GM12891 (cell line): ENCODE measurements at regions not wholly inside any gene's neighbourhood (a gene's known extent, or its start where the extent isn't known, plus 50 kb on each side); places are given as distances from the start of the nearest gene placed in this dataset.

Source experiments
- DNase-seq: peaks from one replicate; pipeline ENCODE4 v3.0.0; 2011; ENCODE audit warnings: low spot score; ENCODE audit not compliant: insufficient read length
- FAIRE-seq: peaks from 2 replicates; lab custom pipeline; 2011; peaks lifted over from hg19 to GRCh38; lab: Jason Lieb, UNC
- PAX5 ChIP-seq: IDR thresholded peaks from 2 replicates; pipeline ENCODE4 v1.6.1; 2011; ENCODE audit warnings: low read length, moderate library complexity, mild to moderate bottlenecking; ENCODE audit not compliant: insufficient read depth, severe bottlenecking
- POLR2A ChIP-seq: IDR thresholded peaks from 2 replicates; pipeline ENCODE4 v1.6.1; 2011; ENCODE audit warnings: low read depth, low read length, control low read depth
- POLR2AphosphoS5 ChIP-seq: IDR thresholded peaks from 2 replicates; pipeline ENCODE4 v1.6.1; 2011; ENCODE audit warnings: low read depth, low read length, control low read depth
- POU2F2 ChIP-seq: IDR thresholded peaks from 2 replicates; pipeline ENCODE4 v1.6.1; 2011; ENCODE audit warnings: low read depth, mild to moderate bottlenecking, control low read depth, low read length, moderate library complexity
- SPI1 ChIP-seq: IDR thresholded peaks from 2 replicates; pipeline ENCODE4 v1.6.1; 2011; ENCODE audit warnings: low read depth, low read length, control low read depth
- TAF1 ChIP-seq: IDR thresholded peaks from 2 replicates; pipeline ENCODE4 v1.6.1; 2011; ENCODE audit warnings: low read depth, low read length, control low read depth

GRCh38 chr10:9645928-9646600 lies 1371.6 kb upstream of the CELF2 start:
- DNase-seq (no peak), FAIRE-seq (no peak)
- TF ChIP-seq SPI1 (no peak), POLR2AphosphoS5 (no peak), POU2F2 (no peak), POLR2A (no peak), PAX5 (no peak), TAF1 (no peak)

GRCh38 chr10:9654261-9654660 lies 1363.4 kb upstream of the CELF2 start:
- FAIRE-seq (no peak), DNase-seq (no peak)
- TF ChIP-seq POLR2A: no peak
- no peak for TF ChIP-seq TAF1
- TF ChIP-seq PAX5: no peak
- TF ChIP-seq POLR2AphosphoS5: no peak
- TF ChIP-seq SPI1: no peak
- TF ChIP-seq POU2F2: no peak

- FAIRE-seq (no peak), DNase-seq (no peak)
- TF ChIP-seq POLR2A (no peak), PAX5 (no peak), POLR2AphosphoS5 (no peak), POU2F2 (no peak), SPI1 (no peak), TAF1 (no peak)
Observed at GRCh38 chr10:9656386-9656785, 1361.3 kb upstream of the CELF2 start.

- no peak for DNase-seq
- no peak for FAIRE-seq
- TF ChIP-seq POLR2AphosphoS5 (no peak), SPI1 (no peak), TAF1 (no peak), PAX5 (no peak), POLR2A (no peak), POU2F2 (no peak)
Observed at GRCh38 chr10:9656996-9657395, 1360.7 kb upstream of the CELF2 start.

- no peak for DNase-seq
- no peak for TF ChIP-seq POLR2A
- no peak for TF ChIP-seq TAF1
- TF ChIP-seq POU2F2: no peak
- TF ChIP-seq PAX5: no peak
- no peak for TF ChIP-seq POLR2AphosphoS5
- TF ChIP-seq SPI1: no peak
- no peak for FAIRE-seq
Observed at GRCh38 chr10:9657530-9657929, 1360.1 kb upstream of the CELF2 start.

- no peak for DNase-seq
Observed at GRCh38 chr10:9668411-9668810, 1349.3 kb upstream of the CELF2 start.

GRCh38 chr10:9670911-9671310 lies 1346.8 kb upstream of the CELF2 start:
- TF ChIP-seq POLR2AphosphoS5: no peak
- TF ChIP-seq POU2F2: no peak
- TF ChIP-seq TAF1: no peak
- TF ChIP-seq PAX5: no peak
- TF ChIP-seq SPI1: no peak
- TF ChIP-seq POLR2A: no peak
- FAIRE-seq: no peak
- DNase-seq: no peak

More at GRCh38 chr10:9668411-9668810, 1349.3 kb upstream of the CELF2 start:
- FAIRE-seq: no peak
- no peak for TF ChIP-seq POU2F2
- TF ChIP-seq POLR2A: no peak
- TF ChIP-seq POLR2AphosphoS5: no peak
- no peak for TF ChIP-seq SPI1
- no peak for TF ChIP-seq PAX5
- no peak for TF ChIP-seq TAF1

- TF ChIP-seq POLR2A (no peak), TAF1 (no peak), PAX5 (no peak), SPI1 (no peak), POLR2AphosphoS5 (no peak)
- no peak for DNase-seq
Observed at GRCh38 chr10:9681655-9682054, 1336.0 kb upstream of the CELF2 start.

GRCh38 chr10:9682802-9683201 lies 1334.9 kb upstream of the CELF2 start:
- no peak for TF ChIP-seq POLR2A
- TF ChIP-seq SPI1: no peak
- TF ChIP-seq TAF1: no peak
- no peak for TF ChIP-seq POLR2AphosphoS5
- TF ChIP-seq POU2F2: no peak
- no peak for TF ChIP-seq PAX5
- no peak for FAIRE-seq
- DNase-seq: no peak

More at GRCh38 chr10:9681655-9682054, 1336.0 kb upstream of the CELF2 start:
- FAIRE-seq: no peak

GRCh38 chr10:9684186-9684585 lies 1333.5 kb upstream of the CELF2 start:
- FAIRE-seq (no peak), DNase-seq (no peak)
- no peak for TF ChIP-seq SPI1

- DNase-seq: no peak
- FAIRE-seq: no peak
- no peak for TF ChIP-seq POU2F2
- TF ChIP-seq POLR2AphosphoS5: no peak
- no peak for TF ChIP-seq PAX5
- no peak for TF ChIP-seq TAF1
- no peak for TF ChIP-seq POLR2A
- no peak for TF ChIP-seq SPI1
Observed at GRCh38 chr10:9685596-9685995, 1332.1 kb upstream of the CELF2 start.

- no peak for DNase-seq
- TF ChIP-seq SPI1 (no peak), TAF1 (no peak), PAX5 (no peak), POLR2AphosphoS5 (no peak), POLR2A (no peak)
- no peak for FAIRE-seq
Observed at GRCh38 chr10:9688711-9689110, 1329.0 kb upstream of the CELF2 start.
